NCI-H510A (cell line): ENCODE measurements at regions not wholly inside any gene's neighbourhood (a gene's known extent, or its start where the extent isn't known, plus 50 kb on each side); places are given as distances from the start of the nearest gene placed in this dataset.
"Not testable (repeated sequence)": the region's sequence is repeated elsewhere in the genome, so short reads cannot be mapped to it uniquely, and the experiment has no call there.

Experiments
- DNase-seq: peaks from one replicate; lab custom pipeline; 2025; lab: John Stamatoyannopoulos, UW

DNA sequence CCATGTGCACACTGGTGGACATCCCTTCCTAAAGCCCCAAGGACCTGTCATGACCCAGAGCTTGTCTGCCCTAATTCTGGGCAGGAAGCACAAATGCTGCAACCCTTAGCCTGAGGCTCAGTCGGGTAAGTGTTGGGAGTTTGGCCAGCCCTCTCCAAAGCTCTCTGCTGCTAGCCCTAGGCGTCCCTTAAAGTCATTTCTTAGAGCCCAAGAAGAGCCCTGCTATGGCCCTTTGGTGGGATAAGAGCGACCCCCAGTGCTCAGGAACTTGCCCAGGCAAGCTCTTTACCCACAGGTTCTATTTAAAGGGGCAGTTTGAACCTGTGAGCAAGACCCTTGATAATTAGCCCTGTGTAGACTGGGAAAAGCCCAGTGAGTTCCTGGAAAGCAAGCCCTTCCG, 356.8 kb downstream of the RRAGC start:
- DNase-seq, result no peak

DNA sequence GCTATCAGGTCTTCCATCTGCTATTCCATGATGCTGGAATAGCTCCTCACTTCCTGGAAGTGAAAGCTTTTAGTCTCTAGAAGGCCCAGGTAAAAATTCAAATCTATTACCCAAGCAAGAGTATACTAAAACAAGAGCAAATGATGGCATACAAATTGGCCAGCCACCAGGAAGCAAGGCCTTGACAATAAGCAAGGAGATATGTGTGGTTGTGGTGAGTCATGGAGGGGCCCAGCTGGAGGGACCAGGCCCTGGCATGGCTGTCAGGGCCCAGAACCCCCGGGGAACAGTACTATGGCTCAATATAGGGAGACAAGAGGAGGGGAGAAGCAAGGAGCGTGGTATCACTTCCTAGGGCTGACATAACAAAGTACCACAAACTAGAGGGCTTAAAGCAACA, 358.7 kb downstream of the RRAGC start:
- DNase-seq, result no peak

DNA sequence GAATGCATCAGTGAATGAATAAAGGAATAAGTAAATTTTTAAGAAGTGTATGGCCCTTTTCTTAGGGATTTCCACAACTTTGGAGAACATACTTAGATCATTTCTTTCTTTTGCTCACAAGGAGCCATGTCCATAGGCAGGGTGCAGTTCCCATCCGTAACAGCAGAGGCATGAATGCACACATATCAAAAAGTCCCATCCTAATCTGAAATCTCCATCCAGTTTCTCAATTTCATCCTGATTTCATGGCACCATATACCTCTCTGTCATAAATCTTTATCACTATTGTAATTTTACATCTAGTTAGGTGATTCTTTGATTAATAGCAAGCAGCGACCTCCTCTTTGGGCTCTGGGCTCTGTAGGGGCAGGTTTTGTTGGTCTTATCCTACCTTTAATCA, 359.2 kb downstream of the RRAGC start:
- no peak for DNase-seq

DNA sequence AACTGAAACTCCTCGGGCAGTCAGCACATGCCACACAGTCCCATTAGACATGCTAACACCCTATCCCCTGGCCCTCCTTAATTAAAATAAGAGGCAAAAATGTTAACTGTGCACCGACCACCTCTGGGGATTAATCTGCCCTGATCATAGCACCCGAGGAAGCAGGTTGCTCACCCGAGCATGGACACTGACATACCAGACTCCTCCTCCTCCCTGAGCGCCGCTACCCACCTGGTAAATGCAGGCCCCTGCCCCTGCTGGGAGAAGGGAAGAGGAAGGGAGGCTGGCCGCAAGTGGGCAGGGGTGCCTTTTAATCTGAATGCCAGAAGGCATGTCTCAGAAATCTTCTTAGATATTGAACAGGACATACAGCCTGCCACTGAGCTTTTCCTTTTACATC, 360.9 kb downstream of the RRAGC start:
- DNase-seq, result no peak

DNA sequence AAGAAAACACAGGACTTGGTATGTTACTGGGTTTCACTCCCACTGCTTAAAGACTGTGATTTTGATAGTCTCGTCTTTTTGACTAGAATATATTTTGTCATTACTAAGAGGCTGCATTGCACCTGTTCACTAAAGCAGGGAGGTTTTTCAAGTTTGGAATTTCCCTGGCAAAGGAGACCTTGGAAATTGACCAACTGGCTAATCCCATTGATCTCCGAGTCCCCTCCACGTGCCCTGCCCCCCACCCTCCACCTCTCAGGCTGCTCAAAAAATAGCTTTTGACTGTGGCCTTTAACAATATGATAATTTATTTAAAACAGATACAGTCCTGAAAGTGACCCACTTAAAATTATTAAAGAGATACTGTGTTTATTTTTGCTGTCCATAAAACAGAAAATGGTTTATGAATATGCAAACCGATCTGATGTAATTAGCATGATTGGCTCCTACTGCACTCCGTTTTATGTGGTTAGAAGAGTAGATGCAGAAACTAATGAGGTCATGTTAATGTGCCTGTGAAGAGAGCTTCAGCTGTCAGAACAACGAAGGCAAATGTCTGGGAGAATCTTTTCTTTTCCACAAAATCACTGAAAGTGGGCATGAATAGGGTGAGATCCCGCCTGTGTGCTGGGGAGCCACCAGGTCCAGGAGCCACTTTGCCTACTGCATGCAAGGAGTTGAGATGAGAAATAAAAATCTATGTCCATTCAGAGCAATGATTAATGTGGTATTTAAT, 361.5 kb downstream of the RRAGC start:
- DNase-seq, result no peak

DNA sequence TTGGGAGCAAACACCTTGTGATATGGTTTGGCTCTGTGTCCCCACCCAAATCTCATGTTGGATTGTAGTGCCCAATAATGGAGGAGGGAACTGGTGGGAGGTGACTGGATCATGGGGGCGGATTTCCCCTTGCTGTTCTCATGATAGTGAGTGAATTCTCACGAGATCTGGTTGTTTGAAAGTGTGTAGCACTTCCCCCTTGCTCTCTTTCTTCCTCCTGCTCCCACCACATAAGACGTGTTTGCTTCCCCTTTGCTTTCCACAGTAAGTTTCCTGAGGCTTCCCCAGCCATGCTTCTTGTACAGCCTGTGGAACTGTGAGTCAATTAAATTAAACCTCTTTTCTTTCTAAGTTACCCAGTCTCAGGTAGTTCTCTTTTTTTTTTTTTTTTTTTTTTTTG, 366.3 kb downstream of the RRAGC start:
- not testable (repeated sequence) for DNase-seq

DNA sequence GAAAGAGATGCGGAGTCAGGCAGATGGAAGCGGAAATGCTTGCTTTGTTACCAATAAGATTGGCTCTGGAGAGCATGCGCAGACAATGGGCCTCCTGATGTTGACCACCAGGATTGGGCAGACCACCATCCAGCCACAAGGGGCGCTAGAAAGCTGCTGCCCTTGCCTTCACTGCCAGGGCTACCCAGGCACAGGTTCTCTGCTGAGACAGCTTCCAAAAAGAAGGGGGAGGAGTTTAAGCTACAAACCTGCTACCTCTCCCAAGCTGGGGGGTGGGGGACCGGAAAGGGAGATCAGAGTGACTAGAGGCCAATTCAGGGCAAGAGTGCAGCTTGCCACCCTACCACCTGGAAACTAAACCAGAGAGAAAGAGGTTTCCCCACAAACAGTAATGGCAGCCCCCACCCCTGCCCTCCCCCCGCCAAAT, 369.7 kb downstream of the RRAGC start:
- no peak for DNase-seq

DNA sequence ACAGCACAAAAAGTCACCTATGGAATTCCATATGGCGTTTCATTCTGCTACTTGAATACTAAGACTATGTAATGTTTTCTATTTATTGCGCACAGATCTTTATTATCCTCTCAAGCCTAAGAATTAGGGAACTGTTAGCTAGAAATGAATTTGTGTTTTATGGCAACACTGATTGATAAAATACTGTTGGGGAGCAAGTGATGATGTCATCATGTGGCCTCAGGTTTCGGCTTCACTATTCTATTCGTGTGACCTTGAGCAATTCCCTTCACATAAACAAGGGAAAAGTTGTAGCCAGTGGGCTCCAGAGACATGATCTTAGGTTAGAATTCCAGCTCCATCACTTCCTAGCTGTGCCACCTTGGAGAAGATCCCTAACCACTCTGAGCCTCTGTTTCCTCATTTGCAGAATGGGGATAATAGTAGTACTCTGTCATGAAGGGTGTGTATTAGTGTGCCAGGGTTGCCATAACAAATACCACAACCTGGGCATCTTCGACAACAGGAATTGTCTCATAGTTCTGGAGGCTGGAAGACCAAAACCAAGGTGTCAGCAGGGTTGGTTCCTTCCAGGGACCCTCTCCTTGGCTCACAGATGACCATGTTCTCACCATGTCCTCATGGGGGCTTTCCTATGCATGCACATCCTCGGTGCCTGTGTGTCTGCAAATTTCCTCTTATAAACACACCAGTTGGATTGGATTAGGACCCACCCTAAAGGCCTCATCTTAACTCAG, 371.2 kb downstream of the RRAGC start:
- DNase-seq, result no peak

DNA sequence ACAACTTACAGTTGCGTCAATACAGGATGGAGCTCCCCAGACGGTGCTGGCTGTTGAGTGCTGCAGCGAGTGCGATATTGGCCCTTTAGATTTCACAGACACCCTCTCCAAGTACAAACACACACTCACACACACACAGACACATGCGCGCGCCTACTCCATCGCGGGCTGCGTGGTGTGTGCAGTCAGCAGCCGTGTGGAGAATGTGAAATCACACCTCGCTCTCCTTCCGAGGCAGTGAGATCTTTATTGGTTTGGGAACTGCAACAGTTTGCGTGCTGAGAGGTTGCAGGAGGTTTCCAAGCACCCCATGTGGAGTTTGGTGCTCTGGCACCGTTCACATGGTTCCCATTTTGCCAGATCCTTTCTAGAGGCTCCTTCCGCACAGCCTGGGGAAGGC, 372.2 kb downstream of the RRAGC start:
- DNase-seq, result no peak

DNA sequence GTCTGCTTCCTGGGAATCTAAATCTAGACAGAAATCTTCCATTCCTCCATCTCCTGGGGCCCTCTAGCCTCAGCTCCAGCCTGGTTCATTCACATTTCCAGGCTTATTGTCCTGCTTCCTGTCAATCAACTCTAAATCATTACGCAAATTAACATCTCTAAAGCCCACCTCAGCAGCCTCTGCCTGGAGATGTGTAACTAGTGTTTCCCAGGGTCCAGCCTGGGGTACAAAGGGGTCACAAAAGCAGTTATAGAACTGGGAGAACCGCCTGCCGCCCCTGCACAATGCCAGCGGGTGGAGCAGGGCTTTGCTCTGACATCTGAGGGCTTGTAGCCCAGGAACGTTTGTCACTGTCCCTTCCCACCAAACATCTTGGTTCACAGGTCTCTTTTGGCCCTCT, 373.5 kb downstream of the RRAGC start:
- no peak for DNase-seq

DNA sequence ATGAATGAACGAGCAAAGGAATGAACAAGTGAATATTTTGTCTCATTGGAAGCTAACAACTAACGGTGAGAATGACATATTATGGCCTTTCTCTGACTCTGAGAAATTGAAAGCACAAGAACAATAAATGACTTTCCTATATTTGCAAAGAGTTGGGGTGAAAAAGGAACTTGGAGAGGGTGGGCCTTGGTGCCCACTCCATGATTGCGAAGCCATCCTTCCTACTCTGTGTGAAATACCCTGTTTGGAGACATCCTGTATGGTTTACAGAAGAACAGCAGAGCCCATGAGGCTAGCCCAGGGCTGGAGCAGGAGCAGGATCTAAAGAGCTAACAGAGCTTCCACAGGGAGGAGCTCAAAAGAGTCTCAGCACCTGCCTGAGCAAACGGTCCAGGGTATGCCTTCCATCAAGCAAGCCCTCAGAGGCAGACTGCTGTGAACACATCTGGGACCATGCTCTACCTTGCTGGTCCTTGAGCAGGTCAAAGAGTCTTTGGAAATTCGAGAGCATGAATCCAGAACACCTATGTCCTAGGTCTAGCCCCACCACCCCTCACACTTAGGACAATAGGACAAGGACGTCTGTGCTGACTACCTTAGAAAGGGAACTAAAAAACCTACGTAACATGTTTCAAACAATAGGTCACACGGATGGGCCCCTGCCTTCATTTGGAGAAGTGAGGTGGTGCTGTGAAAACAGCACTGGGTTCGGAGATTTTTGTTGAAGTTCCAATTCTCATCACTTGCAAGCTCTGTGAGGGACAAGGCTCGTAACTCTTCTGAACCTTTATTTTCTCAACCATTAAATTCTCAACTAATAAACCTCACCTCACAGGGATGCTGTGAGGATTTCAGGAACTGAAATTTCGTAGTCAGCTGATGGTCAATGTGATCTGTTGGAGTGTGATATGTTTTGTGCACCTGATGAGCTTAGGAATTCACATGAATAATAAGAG, 377.4 kb downstream of the RRAGC start:
- DNase-seq, result no peak

DNA sequence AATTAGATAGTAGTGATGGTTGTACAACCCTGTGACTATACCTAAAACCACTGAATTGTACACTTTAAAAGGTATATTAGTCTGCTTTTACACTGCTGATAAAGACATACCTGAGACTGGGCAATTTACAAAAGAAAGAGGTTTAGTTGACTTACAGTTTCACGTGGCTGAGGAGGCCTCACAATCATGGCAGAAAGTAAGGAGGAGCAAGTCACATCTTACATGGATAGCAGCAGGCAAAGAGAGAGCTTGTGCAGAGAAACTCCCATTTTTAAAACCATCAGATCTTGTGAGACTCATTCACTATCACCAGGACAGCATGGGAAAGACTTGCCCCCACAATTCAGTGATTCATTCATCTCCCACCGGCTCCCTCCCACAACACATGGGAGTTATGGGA, 379.9 kb downstream of the RRAGC start:
- DNase-seq, result not testable (repeated sequence)

DNA sequence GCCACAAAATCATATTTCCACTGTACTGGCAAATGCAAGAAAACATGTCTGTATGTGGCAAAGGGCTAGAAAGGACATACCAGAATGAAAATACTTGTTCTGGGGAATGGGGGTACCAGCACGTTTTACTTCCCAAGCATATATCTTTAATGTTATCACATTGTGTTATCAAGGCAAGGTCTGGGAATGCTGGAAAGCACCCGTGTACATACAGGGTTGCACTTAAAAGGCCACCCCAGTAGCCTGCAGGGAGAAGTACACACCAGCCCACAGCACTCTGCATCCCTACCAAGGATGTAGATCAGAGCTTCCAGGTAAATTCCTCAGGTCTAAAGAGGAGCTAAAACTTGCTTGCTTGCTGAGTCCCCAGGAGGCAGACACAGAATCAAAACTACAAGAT, 381.8 kb downstream of the RRAGC start:
- no peak for DNase-seq

DNA sequence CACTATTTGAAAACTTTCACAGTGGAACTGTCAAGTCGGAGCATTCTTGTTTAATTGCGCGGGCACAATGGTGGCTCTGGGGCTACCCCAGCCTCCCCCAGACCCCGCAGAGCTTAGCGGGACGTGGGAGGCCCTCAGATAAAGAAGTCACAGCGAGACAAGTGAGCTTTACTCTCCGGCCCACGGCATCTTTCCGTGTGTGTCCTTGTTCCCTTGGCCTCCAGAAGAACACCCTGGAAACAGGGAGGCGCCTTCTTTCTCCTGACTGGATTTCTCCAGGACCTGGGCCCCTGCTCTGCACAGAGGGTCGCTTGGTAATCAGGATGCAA, 382.8 kb downstream of the RRAGC start:
- no peak for DNase-seq

DNA sequence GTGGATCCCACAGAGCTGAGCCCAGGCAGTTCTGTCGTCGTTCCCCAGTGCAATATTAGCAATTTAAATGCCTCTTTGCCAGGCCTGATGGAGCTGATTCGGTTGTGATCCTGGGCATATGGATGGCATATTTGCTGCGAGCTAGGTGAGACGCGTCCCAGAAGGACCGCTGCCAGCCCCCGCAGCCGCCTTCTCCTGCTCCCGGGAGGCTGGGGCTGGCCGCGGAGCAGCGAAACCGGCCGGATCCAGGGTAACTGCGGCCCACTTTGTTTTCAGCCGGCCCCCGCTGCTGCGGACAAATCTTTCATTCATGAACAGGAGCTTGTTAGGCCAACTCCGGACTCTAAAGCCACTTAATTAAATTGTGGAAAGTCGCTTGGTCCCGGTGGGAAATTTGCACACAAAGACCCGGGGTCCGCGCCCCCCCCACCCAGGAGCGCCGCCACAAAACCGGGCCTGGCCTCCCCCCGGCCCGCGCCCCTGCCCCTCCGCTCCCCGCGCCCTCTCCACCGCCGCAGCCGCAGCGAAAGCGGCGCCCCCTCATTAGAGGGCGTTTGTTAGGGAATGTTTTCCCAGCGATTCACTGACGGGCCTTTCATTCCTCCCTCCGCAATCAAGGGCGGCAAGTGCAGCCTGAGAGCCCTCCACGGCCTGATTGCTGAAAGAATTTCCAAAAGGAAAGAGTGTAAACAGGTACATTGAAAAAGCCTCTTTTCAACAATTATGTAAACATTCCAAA, 383.3 kb downstream of the RRAGC start:
- DNase-seq, result no peak

DNA sequence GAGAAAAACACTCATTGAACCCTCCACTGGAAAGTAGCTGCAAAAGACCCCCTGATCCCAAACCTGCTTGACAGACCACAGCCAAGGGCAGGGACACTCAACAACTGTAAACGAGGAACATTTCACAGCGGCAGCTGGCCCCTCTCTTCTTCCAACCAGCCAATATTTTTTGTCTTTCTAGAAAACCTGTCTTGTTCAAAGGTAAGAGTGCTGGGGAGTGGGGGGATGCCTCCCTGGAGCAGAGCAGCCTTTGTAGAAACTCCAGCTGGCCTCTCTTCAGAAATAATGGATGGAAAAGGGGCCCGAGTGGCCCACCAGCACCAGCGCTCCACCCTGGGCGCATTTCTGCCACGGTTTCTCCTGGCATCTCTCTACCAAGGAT, 384.0 kb downstream of the RRAGC start:
- DNase-seq, result no peak

DNA sequence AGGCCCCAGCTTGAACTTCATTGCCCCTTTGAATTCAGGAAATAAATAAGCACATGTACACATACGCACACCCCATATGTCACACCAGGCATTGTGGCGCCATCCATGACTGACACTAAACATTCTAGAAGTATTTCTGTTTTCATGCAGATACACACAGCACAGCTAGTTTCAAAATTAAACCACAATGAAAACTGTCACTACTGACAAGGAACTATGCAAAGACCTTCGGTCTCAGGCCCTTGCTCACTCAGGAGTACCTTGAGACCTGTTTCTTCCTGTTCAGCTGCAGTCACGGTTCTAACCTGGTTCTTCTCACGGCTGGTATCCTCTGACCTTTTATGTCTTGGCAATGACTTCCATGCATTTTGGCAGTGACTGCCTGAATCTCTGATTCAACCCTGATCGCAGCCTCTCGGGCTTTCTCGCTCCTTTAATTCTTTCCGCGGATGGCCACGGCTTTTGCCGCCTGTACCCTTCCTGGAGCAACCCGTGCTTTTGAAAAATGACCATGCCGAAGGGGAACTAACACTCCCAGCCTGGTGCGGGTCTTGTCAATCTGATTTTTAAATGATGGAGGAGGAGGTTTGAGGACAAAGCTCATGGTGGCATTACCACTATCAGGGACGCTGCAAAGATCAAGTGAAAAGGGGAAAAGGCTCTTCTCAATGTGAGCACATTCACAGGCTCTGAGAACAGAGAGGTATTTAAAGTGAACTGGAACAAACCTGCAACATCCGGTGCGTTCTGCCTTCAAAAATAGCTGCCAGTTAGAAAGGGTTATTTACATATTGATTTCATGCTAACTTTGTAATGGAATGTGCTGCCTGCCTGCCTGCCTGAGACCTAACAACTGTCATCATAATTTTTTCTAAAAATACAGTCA, 384.6 kb downstream of the RRAGC start:
- no peak for DNase-seq

DNA sequence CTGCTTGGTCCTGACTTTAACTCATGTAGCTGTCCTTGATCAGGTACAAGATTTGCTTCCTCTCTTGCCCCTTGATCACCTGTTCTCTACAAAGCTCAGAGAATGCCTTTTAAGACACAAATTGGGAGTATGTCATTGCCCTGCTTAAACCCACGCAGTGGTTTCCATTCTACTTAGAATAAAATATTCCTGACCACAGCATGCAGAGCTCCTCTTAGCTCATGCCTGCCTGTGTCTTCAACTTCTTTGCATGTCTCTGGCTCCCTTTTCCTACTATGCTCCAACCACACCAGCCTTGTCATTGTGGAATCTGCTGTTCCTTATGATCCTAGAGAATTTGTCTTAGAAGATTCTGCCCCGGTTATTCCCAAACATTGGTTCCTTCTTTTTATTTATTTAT, 393.1 kb downstream of the RRAGC start:
- DNase-seq, result no peak

DNA sequence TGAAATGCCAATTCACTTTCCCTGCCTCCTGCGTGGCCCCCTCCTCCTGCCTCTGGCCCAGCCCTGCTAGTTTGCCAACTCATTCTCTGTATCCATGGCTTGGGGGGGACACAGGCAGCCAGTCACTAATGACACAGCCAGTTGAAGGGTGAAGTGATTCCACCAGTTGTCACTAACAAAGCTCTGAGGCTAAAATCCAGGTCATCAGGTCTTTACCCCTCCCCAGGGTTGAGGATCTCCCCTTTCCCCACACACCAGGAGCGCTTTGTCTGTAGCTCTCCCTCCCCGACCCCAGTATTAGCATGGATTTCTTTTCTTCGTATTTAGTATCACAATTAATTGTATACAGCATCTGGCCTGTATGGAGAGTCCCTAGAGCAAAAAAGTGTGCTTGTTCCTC, 394.1 kb downstream of the RRAGC start:
- no peak for DNase-seq

DNA sequence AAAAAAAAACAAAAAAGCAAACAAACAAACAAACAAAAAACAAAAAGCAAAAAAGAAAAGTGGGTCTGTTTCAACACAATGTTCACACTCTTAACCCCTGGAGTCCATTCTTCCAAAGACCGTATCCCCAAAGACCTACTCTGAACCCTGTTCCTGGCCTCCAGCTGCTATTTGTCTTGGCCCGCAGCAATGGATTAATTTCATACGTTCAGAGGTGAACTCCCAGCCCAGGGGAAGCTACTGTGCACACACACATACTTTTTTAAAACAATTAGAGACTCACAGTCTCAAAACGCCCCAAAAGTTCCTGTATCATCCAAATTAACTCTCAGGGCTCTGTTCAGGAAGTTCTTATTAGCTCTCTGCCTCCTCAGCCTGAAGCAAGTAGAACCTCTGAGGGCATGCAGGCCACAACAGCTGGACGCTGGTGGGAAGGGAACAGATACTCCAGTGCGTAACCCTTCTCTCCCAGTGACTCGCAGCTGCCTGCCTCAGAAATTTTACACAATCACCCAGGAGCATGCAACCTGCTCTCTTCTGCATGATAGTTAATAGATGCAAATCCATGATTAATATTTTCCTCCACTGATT, 395.4 kb downstream of the RRAGC start:
- DNase-seq, result no peak

DNA sequence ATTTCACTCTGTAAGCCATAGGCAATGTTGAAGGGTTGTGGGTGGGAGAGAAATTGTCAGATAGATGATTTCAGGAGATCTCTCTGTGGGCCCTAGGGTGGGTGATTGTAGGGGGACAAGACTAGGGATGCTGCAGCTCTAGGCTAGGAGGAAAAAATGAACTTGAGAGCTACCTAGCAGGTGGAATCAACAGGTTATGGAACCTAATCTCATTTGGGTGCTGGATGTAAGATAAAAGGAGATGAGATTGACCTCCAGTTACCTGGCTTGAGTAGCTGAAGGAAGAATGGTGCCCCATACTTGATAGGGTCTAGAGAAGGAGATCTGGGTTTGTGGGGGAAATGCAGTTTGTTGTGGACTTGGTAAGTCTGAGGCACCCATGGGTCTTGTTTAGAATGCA, 396.5 kb downstream of the RRAGC start:
- DNase-seq, result no peak
